ENCODE measurements at regions not wholly inside any gene's neighbourhood (a gene's known extent, or its start where the extent isn't known, plus 50 kb on each side); places are given as distances from the start of the nearest gene placed in this dataset.

GRCh38 chr17:6290488-6291196 lies 144.3 kb downstream of the AIPL1 start:
- no peak for DNase-seq (ENCODE audit: extremely low read depth, low read depth)
- TF ChIP-seq, protein P1, sequence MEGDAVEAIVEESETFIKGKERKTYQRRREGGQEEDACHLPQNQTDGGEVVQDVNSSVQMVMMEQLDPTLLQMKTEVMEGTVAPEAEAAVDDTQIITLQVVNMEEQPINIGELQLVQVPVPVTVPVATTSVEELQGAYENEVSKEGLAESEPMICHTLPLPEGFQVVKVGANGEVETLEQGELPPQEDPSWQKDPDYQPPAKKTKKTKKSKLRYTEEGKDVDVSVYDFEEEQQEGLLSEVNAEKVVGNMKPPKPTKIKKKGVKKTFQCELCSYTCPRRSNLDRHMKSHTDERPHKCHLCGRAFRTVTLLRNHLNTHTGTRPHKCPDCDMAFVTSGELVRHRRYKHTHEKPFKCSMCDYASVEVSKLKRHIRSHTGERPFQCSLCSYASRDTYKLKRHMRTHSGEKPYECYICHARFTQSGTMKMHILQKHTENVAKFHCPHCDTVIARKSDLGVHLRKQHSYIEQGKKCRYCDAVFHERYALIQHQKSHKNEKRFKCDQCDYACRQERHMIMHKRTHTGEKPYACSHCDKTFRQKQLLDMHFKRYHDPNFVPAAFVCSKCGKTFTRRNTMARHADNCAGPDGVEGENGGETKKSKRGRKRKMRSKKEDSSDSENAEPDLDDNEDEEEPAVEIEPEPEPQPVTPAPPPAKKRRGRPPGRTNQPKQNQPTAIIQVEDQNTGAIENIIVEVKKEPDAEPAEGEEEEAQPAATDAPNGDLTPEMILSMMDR (IDR thresholded peaks at IDR 0.05; ENCODE audit: low read depth, low read length): no peak

DNA sequence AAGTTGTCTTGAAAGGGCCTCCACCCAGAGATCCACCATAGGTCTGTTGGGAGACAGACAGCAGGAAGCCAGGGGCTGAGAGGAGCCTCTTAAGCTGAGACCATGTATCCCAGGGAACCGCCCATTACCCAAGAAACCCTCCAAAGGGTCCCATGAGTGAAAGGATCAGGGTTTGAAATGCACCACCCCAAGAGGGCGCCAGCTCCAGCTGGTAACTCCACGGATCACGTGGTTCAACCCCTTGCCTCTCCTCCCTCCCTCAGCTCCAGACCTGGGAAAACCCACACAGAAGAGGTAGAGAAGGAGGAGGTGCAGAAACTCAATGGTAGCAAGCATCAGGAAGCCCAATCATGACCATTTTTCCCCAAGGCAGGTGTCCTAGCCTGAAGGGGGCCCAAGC lies 148.7 kb downstream of the AIPL1 start:
- TF ChIP-seq, protein P1 (IDR thresholded peaks at IDR 0.05; ENCODE audit: low read depth, low read length): no peak
- no peak for DNase-seq (ENCODE audit: extremely low read depth, low read depth)

DNA sequence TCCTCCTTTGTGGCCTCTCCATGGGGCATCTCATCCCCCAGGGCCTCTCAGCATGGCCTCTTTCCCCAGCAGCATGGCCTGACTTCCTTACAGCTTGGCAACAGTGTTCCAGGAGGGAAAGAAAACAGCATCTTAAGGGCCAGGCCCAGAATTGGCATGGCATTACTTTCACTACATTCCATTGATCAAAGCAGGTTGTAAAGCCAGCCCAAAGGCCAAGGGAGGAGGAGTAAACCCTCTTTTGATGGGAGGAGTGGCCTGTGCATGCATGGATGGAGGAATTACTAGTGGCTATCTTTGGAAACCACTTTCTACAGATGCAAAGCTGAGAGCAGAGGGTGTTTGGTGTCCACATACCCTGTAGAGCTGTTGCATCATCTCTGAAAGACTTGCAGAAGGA lies 149.4 kb downstream of the AIPL1 start:
- TF ChIP-seq, protein P1 (IDR thresholded peaks at IDR 0.05; ENCODE audit: low read depth, low read length): no peak
- no peak for DNase-seq (ENCODE audit: extremely low read depth, low read depth)

DNA sequence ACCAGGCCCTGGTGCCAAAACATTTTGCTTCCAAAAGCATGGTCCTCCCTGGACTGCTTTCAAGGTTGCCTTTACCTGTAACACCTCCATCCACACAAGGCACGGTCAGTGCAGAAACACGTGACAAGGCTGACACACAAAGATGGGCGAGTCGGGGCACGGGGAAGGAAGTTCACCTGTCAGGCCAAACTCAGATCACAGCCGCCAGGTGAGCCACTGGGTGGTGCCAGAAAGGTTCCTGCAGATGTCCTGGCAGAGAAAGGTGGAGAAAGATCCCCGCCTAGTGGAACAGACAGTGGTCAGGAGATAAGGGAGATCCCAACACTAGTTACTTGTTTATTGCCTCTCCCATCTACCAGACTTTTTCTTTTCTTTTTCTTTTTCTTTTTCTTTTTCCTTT lies 155.3 kb downstream of the AIPL1 start:
- TF ChIP-seq, protein P1 (IDR thresholded peaks at IDR 0.05; ENCODE audit: low read depth, low read length): no peak
- DNase-seq (ENCODE audit: extremely low read depth, low read depth): no peak

DNA sequence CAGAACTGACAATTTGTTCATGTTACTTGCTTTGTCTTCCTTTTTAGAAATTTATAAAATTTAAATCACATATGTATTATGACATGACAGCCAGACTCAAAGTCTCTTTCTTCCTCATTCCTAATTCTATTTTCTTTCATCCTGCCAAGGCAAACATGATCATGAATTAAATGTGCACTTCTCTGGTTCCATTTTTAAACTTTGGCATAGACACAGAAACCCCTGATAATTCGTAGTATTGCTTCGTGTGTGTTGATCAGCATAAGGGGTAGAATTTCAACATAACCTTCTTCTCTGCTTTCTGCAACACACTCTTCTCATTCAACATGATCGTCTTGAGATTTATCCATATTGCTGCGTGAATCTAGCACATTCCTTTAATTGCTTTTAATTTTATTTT lies 156.5 kb downstream of the AIPL1 start:
- DNase-seq (ENCODE audit: extremely low read depth, low read depth): no peak
- TF ChIP-seq, protein P1 (IDR thresholded peaks at IDR 0.05; ENCODE audit: low read depth, low read length): no peak

GRCh38 chr17:6276711-6277110 lies 158.2 kb downstream of the AIPL1 start:
- TF ChIP-seq, protein P1 (IDR thresholded peaks at IDR 0.05; ENCODE audit: low read depth, low read length): no peak
- no peak for DNase-seq (ENCODE audit: extremely low read depth, low read depth)

- no peak for DNase-seq (ENCODE audit: extremely low read depth, low read depth)
- TF ChIP-seq, protein P1 (IDR thresholded peaks at IDR 0.05; ENCODE audit: low read depth, low read length): no peak
Measured at GRCh38 chr17:6274310-6274709, 160.6 kb downstream of the AIPL1 start.

Data from AG09319 (cell line).